Upper lobe of left lung (tissue), 4 donors: ENCODE measurements at regions not wholly inside any gene's neighbourhood (a gene's known extent, or its start where the extent isn't known, plus 50 kb on each side); places are given as distances from the start of the nearest gene placed in this dataset.

Source experiments
- EP300 ChIP-seq, 4 donors: sonication (generic); formaldehyde crosslinking; IDR thresholded peaks; one replicate each; pipeline ENCODE4 v1.5.1; 2017; ENCODE audit warnings: antibody characterized with exemption in 4 of 4, control low read depth in 2 of 4
- POLR2A ChIP-seq, 4 donors: fragments of 450-650 bp; IDR thresholded peaks; one replicate each; pipeline ENCODE4 v1.5.1; 2016 to 2017; ENCODE audit warnings: antibody characterized with exemption in 4 of 4, mild to moderate bottlenecking in 2 of 4
- POLR2AphosphoS5 ChIP-seq, 2 donors: sonication (generic); formaldehyde crosslinking; IDR thresholded peaks; one replicate each; pipeline ENCODE4 v1.5.1; 2017; ENCODE audit warnings: antibody characterized with exemption in 2 of 2
- TF ChIP-seq, protein P1 (sequence below), 6 experiments: fragments of 450-650 bp in 4 of 6; fragments of 200-600 bp in 2 of 6; sonication (generic) in 2 of 6; IDR thresholded peaks; one replicate each; pipeline ENCODE4 v1.5.1; 2016 to 2019; ENCODE audit warnings: antibody characterized with exemption in 6 of 6

DNA sequence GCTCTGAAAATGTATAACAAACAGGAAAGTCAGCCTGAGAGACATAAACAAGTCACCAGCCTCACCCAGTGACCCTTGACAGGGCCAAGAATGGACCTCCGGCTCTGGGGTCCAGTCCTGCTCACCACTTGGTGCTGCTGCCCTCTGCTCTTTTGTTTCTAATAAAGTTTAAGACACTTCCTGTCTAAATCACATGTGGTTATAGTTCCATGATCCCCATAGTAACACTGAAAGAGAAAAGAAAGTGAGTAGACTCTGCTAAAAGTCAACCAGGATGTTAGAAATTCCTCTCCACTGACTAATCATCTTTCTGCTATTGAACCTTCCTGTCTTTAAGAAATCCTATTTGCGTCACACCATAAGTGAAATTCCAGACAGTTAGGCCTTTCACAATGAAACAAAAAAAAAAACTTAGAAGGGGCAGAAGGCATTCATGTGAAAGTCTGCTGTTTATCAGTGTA lies 179.2 kb upstream of the BET1 start:
- TF ChIP-seq POLR2AphosphoS5 (IDR thresholded peaks at IDR 0.05) (peak in 1 of 2 donors; percentile 39), POLR2A (IDR thresholded peaks at IDR 0.05) (no peak), EP300 (IDR thresholded peaks at IDR 0.05) (peak in 1 of 4 donors; percentile 57)
- TF ChIP-seq, protein P1, sequence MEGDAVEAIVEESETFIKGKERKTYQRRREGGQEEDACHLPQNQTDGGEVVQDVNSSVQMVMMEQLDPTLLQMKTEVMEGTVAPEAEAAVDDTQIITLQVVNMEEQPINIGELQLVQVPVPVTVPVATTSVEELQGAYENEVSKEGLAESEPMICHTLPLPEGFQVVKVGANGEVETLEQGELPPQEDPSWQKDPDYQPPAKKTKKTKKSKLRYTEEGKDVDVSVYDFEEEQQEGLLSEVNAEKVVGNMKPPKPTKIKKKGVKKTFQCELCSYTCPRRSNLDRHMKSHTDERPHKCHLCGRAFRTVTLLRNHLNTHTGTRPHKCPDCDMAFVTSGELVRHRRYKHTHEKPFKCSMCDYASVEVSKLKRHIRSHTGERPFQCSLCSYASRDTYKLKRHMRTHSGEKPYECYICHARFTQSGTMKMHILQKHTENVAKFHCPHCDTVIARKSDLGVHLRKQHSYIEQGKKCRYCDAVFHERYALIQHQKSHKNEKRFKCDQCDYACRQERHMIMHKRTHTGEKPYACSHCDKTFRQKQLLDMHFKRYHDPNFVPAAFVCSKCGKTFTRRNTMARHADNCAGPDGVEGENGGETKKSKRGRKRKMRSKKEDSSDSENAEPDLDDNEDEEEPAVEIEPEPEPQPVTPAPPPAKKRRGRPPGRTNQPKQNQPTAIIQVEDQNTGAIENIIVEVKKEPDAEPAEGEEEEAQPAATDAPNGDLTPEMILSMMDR (IDR thresholded peaks at IDR 0.05), result no peak
